Fibroblast of lung (primary cell): ENCODE measurements at regions not wholly inside any gene's neighbourhood (a gene's known extent, or its start where the extent isn't known, plus 50 kb on each side); places are given as distances from the start of the nearest gene placed in this dataset.

ENCODE experiments used
- DNase-seq, 2 donors: peaks; one replicate each; pipeline versions ENCODE4 v3.0.0 to v3.0.0-alpha.2; 2010; ENCODE audit warnings: low read depth in 2 of 2
- H2AFZ ChIP-seq: 2 replicates; pipeline ENCODE4 v1.5.1; 2012; ENCODE audit warnings: low read length, control low read depth, inconsistent platforms
- H3K27ac ChIP-seq: 2 replicates; pipeline ENCODE4 v1.5.1; 2011; ENCODE audit warnings: low read length, control low read depth; ENCODE audit not compliant: insufficient read depth
- H3K27me3 ChIP-seq: 2 replicates; pipeline ENCODE4 v1.5.1; 2011; ENCODE audit warnings: mild to moderate bottlenecking, low read length; ENCODE audit not compliant: control insufficient read depth, insufficient read depth
- H3K36me3 ChIP-seq: 2 replicates; pipeline ENCODE4 v1.5.1; 2011; ENCODE audit warnings: low read length; ENCODE audit not compliant: control insufficient read depth, insufficient read depth
- H3K4me1 ChIP-seq: 2 replicates; pipeline ENCODE4 v1.5.1; 2011; ENCODE audit warnings: low read length; ENCODE audit not compliant: control insufficient read depth, insufficient read depth; ENCODE audit errors: extremely low read depth
- H3K4me2 ChIP-seq: 2 replicates; pipeline ENCODE4 v1.5.1; 2011; ENCODE audit warnings: low read length, control low read depth; ENCODE audit not compliant: insufficient read depth; ENCODE audit errors: extremely low read depth
- H3K4me3 ChIP-seq, 4 experiments: fragments of 200-600 bp in 1 of 4; sonication (generic) in 1 of 4; replicated peaks in 1 of 4; 2 replicates each; pipeline ENCODE4 v1.5.1; 2011 to 2016; ENCODE audit warnings: low read length in 4 of 4, low read depth in 3 of 4, mild to moderate bottlenecking in 3 of 4, control low read depth in 2 of 4, inconsistent platforms in 1 of 4, mixed read lengths in 1 of 4; ENCODE audit not compliant: insufficient read depth in 1 of 4; ENCODE audit errors: control extremely low read depth in 1 of 4
- H3K79me2 ChIP-seq: 2 replicates; pipeline ENCODE4 v1.5.1; 2012; ENCODE audit warnings: mild to moderate bottlenecking, low read length, inconsistent platforms; ENCODE audit not compliant: control insufficient read depth, insufficient read depth
- H3K9ac ChIP-seq: 2 replicates; pipeline ENCODE4 v1.5.1; 2011; ENCODE audit warnings: mild to moderate bottlenecking, low read length, control low read depth; ENCODE audit not compliant: insufficient read depth
- H3K9me3 ChIP-seq: 2 replicates; pipeline ENCODE4 v1.5.1; 2012; ENCODE audit warnings: low read depth, low read length; ENCODE audit not compliant: control insufficient read depth, insufficient read depth
- H4K20me1 ChIP-seq: 2 replicates; pipeline ENCODE4 v1.5.1; 2011; ENCODE audit warnings: low read length; ENCODE audit not compliant: control insufficient read depth, insufficient read depth; ENCODE audit errors: extremely low read depth
- CTCF ChIP-seq, 2 donors: IDR thresholded peaks in 1 of 2; conservative IDR thresholded peaks in 1 of 2; 1 replicate in 1 of 2; 2 replicates in 1 of 2; pipeline ENCODE4 v1.5.1; 2011 to 2012; ENCODE audit warnings: low read length in 2 of 2, control low read depth in 1 of 2, inconsistent platforms in 1 of 2, low read depth in 1 of 2, mild to moderate bottlenecking in 1 of 2
- EZH2 ChIP-seq: IDR thresholded peaks from 2 replicates; pipeline ENCODE4 v1.5.1; 2012; ENCODE audit warnings: low read length, control low read depth, mild to moderate bottlenecking; ENCODE audit errors: missing control alignments

- no peak for DNase-seq
- H3K27ac ChIP-seq = no peak overlapping the region
- no peak overlapping the region for H3K4me2 ChIP-seq
- H3K36me3 ChIP-seq = no peaks in the 10 kb centered on the region
- no peaks in the 10 kb centered on the region for H3K4me1 ChIP-seq
- H3K9ac ChIP-seq = no peak overlapping the region
- H2AFZ ChIP-seq = no peak overlapping the region
- H3K79me2 ChIP-seq = no peaks in the 10 kb centered on the region
- H4K20me1 ChIP-seq = no peaks in the 10 kb centered on the region
- H3K9me3 ChIP-seq = no peaks in the 10 kb centered on the region
- H3K4me3 ChIP-seq = no peak overlapping the region
- H3K27me3 ChIP-seq = no peaks in the 10 kb centered on the region
- no peak for TF ChIP-seq EZH2
- TF ChIP-seq CTCF (conservative IDR thresholded peaks at IDR 0.05 in 1 of 2, IDR thresholded peaks at IDR 0.05 in 1 of 2; ENCODE audit: low read depth in 1 of 2, low read length in 2 of 2) = no peak
Measured at GRCh38 chr2:221198309-221198708, 373.8 kb downstream of the EPHA4 start.

- no peak overlapping the region for H3K27ac ChIP-seq
- no peak overlapping the region for H3K4me2 ChIP-seq
- H4K20me1 ChIP-seq = no peaks in the 10 kb centered on the region
- no peaks in the 10 kb centered on the region for H3K79me2 ChIP-seq
- no peak for TF ChIP-seq CTCF (conservative IDR thresholded peaks at IDR 0.05 in 1 of 2, IDR thresholded peaks at IDR 0.05 in 1 of 2; ENCODE audit: low read depth in 1 of 2, low read length in 2 of 2)
- TF ChIP-seq EZH2 = no peak
- H3K9ac ChIP-seq = no peak overlapping the region
- no peaks in the 10 kb centered on the region for H3K27me3 ChIP-seq
- H3K4me3 ChIP-seq = no peak overlapping the region
- no peaks in the 10 kb centered on the region for H3K36me3 ChIP-seq
- H3K9me3 ChIP-seq = no peaks in the 10 kb centered on the region
- no peak overlapping the region for H2AFZ ChIP-seq
- no peaks in the 10 kb centered on the region for H3K4me1 ChIP-seq
- no peak for DNase-seq
Measured at GRCh38 chr2:221200184-221200839, 371.8 kb downstream of the EPHA4 start.

- Histone ChIP-seq H2AFZ (no peak overlapping the region), H3K27me3 (no peaks in the 10 kb centered on the region), H4K20me1 (no peaks in the 10 kb centered on the region), H3K9me3 (no peaks in the 10 kb centered on the region), H3K36me3 (no peaks in the 10 kb centered on the region), H3K9ac (no peak overlapping the region), H3K27ac (no peak overlapping the region), H3K4me3 (no peak overlapping the region), H3K4me2 (no peak overlapping the region), H3K79me2 (no peaks in the 10 kb centered on the region), H3K4me1 (no peaks in the 10 kb centered on the region)
- no peak for DNase-seq
- TF ChIP-seq CTCF (conservative IDR thresholded peaks at IDR 0.05 in 1 of 2, IDR thresholded peaks at IDR 0.05 in 1 of 2; ENCODE audit: low read depth in 1 of 2, low read length in 2 of 2) (no peak), EZH2 (no peak)
Measured at GRCh38 chr2:221202431-221202830, 369.7 kb downstream of the EPHA4 start.
